Fibroblast of lung (primary cell): ENCODE measurements at regions not wholly inside any gene's neighbourhood (a gene's known extent, or its start where the extent isn't known, plus 50 kb on each side); places are given as distances from the start of the nearest gene placed in this dataset.

Source experiments
- DNase-seq, 2 donors: peaks; one replicate each; pipeline versions ENCODE4 v3.0.0 to v3.0.0-alpha.2; 2010; ENCODE audit warnings: low read depth in 2 of 2
- H2AFZ ChIP-seq: 2 replicates; pipeline ENCODE4 v1.5.1; 2012; ENCODE audit warnings: low read length, control low read depth, inconsistent platforms
- H3K27ac ChIP-seq: 2 replicates; pipeline ENCODE4 v1.5.1; 2011; ENCODE audit warnings: low read length, control low read depth; ENCODE audit not compliant: insufficient read depth
- H3K27me3 ChIP-seq: 2 replicates; pipeline ENCODE4 v1.5.1; 2011; ENCODE audit warnings: mild to moderate bottlenecking, low read length; ENCODE audit not compliant: control insufficient read depth, insufficient read depth
- H3K36me3 ChIP-seq: 2 replicates; pipeline ENCODE4 v1.5.1; 2011; ENCODE audit warnings: low read length; ENCODE audit not compliant: control insufficient read depth, insufficient read depth
- H3K4me1 ChIP-seq: 2 replicates; pipeline ENCODE4 v1.5.1; 2011; ENCODE audit warnings: low read length; ENCODE audit not compliant: control insufficient read depth, insufficient read depth; ENCODE audit errors: extremely low read depth
- H3K4me2 ChIP-seq: 2 replicates; pipeline ENCODE4 v1.5.1; 2011; ENCODE audit warnings: low read length, control low read depth; ENCODE audit not compliant: insufficient read depth; ENCODE audit errors: extremely low read depth
- H3K4me3 ChIP-seq, 4 experiments: fragments of 200-600 bp in 1 of 4; sonication (generic) in 1 of 4; replicated peaks in 1 of 4; 2 replicates each; pipeline ENCODE4 v1.5.1; 2011 to 2016; ENCODE audit warnings: low read length in 4 of 4, low read depth in 3 of 4, mild to moderate bottlenecking in 3 of 4, control low read depth in 2 of 4, inconsistent platforms in 1 of 4, mixed read lengths in 1 of 4; ENCODE audit not compliant: insufficient read depth in 1 of 4; ENCODE audit errors: control extremely low read depth in 1 of 4
- H3K79me2 ChIP-seq: 2 replicates; pipeline ENCODE4 v1.5.1; 2012; ENCODE audit warnings: mild to moderate bottlenecking, low read length, inconsistent platforms; ENCODE audit not compliant: control insufficient read depth, insufficient read depth
- H3K9ac ChIP-seq: 2 replicates; pipeline ENCODE4 v1.5.1; 2011; ENCODE audit warnings: mild to moderate bottlenecking, low read length, control low read depth; ENCODE audit not compliant: insufficient read depth
- H3K9me3 ChIP-seq: 2 replicates; pipeline ENCODE4 v1.5.1; 2012; ENCODE audit warnings: low read depth, low read length; ENCODE audit not compliant: control insufficient read depth, insufficient read depth
- H4K20me1 ChIP-seq: 2 replicates; pipeline ENCODE4 v1.5.1; 2011; ENCODE audit warnings: low read length; ENCODE audit not compliant: control insufficient read depth, insufficient read depth; ENCODE audit errors: extremely low read depth
- CTCF ChIP-seq, 2 donors: IDR thresholded peaks in 1 of 2; conservative IDR thresholded peaks in 1 of 2; 1 replicate in 1 of 2; 2 replicates in 1 of 2; pipeline ENCODE4 v1.5.1; 2011 to 2012; ENCODE audit warnings: low read length in 2 of 2, control low read depth in 1 of 2, inconsistent platforms in 1 of 2, low read depth in 1 of 2, mild to moderate bottlenecking in 1 of 2
- EZH2 ChIP-seq: IDR thresholded peaks from 2 replicates; pipeline ENCODE4 v1.5.1; 2012; ENCODE audit warnings: low read length, control low read depth, mild to moderate bottlenecking; ENCODE audit errors: missing control alignments

GRCh38 chrX:40385256-40385655 is 195.5 kb upstream of the ATP6AP2 start:
- H3K4me1 ChIP-seq: no peaks in the 10 kb centered on the region
- TF ChIP-seq EZH2 (no peak), CTCF (conservative IDR thresholded peaks at IDR 0.05 in 1 of 2, IDR thresholded peaks at IDR 0.05 in 1 of 2; ENCODE audit: low read depth in 1 of 2, low read length in 2 of 2) (no peak)
- no peak overlapping the region for H3K27ac ChIP-seq
- H3K9me3 ChIP-seq: no peaks in the 10 kb centered on the region
- no peak for DNase-seq
- no peaks in the 10 kb centered on the region for H4K20me1 ChIP-seq
- H3K79me2 ChIP-seq: no peaks in the 10 kb centered on the region
- H3K9ac ChIP-seq: no peak overlapping the region
- H3K4me2 ChIP-seq: no peak overlapping the region
- no peak overlapping the region for H2AFZ ChIP-seq
- no peak overlapping the region for H3K4me3 ChIP-seq
- no peaks in the 10 kb centered on the region for H3K36me3 ChIP-seq
- no peaks in the 10 kb centered on the region for H3K27me3 ChIP-seq

- peak in 1 of 2 donors; percentile 28 for DNase-seq
- H3K79me2 ChIP-seq: no peaks in the 10 kb centered on the region
- no peaks in the 10 kb centered on the region for H3K27me3 ChIP-seq
- TF ChIP-seq CTCF (conservative IDR thresholded peaks at IDR 0.05 in 1 of 2, IDR thresholded peaks at IDR 0.05 in 1 of 2; ENCODE audit: low read depth in 1 of 2, low read length in 2 of 2) (no peak), EZH2 (no peak)
- no peak overlapping the region for H3K4me2 ChIP-seq
- H2AFZ ChIP-seq: no peak overlapping the region
- H3K4me3 ChIP-seq: no peak overlapping the region
- H4K20me1 ChIP-seq: no peaks in the 10 kb centered on the region
- no peaks in the 10 kb centered on the region for H3K36me3 ChIP-seq
- H3K9ac ChIP-seq: no peak overlapping the region
- H3K27ac ChIP-seq: no peak overlapping the region
- no peaks in the 10 kb centered on the region for H3K9me3 ChIP-seq
- no peaks in the 10 kb centered on the region for H3K4me1 ChIP-seq
These were observed 196.8 kb upstream of the ATP6AP2 start for GRCh38 chrX:40383969-40384368.

GRCh38 chrX:40383360-40383759 is 197.4 kb upstream of the ATP6AP2 start:
- no peak overlapping the region for H3K4me2 ChIP-seq
- H3K27ac ChIP-seq: no peak overlapping the region
- H3K9me3 ChIP-seq: no peaks in the 10 kb centered on the region
- H2AFZ ChIP-seq: no peak overlapping the region
- no peak for TF ChIP-seq CTCF (conservative IDR thresholded peaks at IDR 0.05 in 1 of 2, IDR thresholded peaks at IDR 0.05 in 1 of 2; ENCODE audit: low read depth in 1 of 2, low read length in 2 of 2)
- TF ChIP-seq EZH2: no peak
- H3K4me3 ChIP-seq: no peak overlapping the region
- H3K4me1 ChIP-seq: no peaks in the 10 kb centered on the region
- H4K20me1 ChIP-seq: no peaks in the 10 kb centered on the region
- no peaks in the 10 kb centered on the region for H3K27me3 ChIP-seq
- H3K36me3 ChIP-seq: no peaks in the 10 kb centered on the region
- no peak overlapping the region for H3K9ac ChIP-seq
- DNase-seq: no peak
- H3K79me2 ChIP-seq: no peaks in the 10 kb centered on the region
